Right lung (tissue), 2 donors: ENCODE measurements at regions not wholly inside any gene's neighbourhood (a gene's known extent, or its start where the extent isn't known, plus 50 kb on each side); places are given as distances from the start of the nearest gene placed in this dataset.
"Not testable (repeated sequence)": the region's sequence is repeated elsewhere in the genome, so short reads cannot be mapped to it uniquely, and the experiment has no call there.

Source experiments
- DNase-seq, 2 donors: peaks; one replicate each; pipeline ENCODE4 v3.0.0-alpha.2; 2013

GRCh38 chr21:31819692-31820091 is 53.1 kb upstream of the HUNK start:
- DNase-seq: not testable (repeated sequence)

GRCh38 chr21:31814356-31814755 is 58.5 kb upstream of the HUNK start:
- not testable (repeated sequence) for DNase-seq

DNA sequence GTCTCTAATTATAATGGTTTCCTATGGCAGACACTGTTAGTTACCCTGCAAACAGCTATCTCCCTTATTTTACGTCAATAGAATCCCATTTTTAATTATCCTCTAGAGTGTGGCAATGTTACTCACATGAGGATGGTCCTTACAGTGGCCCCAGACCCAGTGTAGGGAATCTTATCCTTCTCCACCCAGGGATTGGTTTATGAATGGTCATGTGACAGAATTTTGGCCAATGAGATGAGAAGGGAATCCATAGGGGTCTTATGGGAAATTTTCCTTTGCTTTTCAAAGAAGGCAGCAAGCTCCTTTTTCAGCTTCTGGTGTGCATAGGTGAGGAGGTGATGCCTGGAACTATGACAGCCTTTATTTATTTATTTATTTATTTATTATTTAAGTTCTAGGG is 59.0 kb upstream of the HUNK start:
- DNase-seq: no peak

DNA sequence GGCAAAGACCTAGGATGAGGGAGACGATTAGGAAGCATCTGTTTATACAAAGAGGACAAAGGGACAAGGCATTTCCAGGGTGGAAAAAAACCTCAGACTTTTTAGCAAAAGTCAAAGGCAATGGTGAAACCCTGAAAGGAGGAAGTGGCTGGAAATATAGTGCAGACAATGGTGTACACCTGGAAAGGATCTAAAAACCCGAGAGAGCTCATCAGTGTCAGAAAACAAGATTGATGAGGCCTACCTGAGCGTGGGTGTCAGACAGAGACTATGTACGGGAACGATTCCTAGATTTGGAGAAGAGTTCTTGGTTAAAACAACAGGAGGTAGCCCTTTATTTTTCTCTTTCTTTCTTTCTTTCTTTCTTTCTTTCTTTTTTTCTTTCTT is 68.8 kb upstream of the HUNK start:
- no peak for DNase-seq

DNA sequence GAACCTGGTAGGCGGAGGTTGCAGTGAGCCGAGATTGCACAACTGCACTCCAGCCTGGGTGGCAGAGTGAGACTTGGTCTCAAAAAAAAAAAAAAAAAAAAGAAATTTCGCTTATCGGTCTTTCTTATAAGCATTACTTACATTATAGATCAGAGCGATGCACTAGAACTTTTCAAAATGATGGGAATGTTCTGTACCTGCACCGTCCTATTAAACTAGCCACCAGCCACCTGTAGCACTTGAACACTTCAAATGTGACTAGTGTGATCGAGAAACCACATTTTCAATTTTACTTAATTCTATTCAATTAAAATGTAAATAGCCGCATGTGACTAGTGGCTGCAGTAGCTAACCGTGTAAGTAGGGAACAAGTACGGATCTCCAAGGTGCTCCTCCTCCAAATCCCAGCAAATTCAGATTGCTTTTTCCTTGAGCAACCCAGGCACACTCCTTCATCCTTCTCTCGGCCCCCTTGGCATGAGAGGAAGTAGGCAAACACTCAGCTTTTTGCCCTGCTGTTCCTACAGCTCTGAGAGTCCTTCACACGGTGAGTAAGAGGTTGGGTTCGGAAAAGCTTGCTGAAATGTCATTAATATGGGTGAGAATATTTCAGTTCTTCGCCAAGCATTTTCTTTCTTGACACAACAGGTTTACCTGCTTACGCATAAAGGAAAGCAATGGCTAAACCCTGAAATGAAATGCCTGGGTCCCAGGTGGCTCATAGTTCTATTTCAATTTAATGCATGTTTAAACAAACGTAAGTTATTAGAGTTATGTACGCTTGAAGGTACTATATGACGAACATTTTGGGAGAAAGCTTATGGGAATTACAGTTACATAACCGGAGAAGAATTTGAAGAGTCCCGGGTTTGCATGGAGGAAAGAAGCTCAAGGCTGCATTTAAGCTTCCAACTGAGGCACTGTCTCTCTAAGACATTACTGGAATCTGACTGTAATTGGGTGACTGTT is 69.5 kb upstream of the HUNK start:
- peak; percentile 61 to 62 for DNase-seq

DNA sequence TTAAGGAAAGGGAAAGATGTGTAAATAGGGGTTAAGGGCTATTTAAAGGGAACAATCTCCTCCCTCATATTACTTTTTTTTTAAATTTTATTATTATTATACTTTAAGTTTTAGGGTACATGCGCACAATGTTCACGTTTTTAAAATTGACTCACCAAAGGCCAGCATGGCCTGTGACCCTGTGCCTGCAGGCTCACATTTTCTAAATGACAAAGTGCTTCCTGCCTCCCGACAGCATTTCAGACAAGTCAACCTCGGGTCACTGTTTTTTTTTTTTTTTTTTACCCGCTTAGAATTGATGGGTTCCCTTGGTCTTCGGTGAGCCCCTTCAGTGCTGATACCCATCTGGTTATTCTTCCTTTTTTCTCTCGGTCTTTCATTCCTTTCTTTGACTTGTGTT is 70.4 kb upstream of the SCAF4 start:
- DNase-seq: no peak

DNA sequence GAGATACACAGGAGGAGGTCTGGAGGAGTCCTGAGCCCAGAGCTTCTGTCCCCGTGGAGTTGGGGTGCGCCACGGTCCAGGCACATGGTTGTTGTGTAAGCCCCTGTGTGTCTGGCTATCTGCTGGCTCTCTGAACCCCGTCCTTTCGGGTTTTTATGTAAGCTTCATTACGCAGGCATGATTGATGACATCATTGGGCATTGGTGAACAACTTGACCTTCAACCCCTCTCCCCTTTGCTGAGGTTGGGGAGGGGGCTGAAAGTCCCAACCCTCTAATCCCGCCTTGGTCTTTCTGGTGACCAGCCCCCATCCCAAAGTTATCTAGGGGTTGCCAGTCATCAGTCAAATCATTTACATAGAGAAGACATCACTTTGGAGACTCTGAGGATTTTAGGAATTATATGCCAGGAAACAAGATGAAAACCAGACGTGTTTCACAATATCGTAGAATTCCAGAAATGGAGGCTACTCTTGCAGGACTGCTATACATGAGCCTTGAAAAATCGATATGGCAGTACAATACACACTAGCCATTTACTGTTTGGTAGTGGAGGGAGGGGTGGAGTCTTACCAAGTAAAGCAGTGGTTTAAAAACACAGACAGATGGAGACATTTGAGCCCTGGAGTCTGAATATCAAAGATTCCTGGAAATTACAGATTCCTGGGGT is 69.8 kb upstream of the SCAF4 start:
- no peak for DNase-seq

DNA sequence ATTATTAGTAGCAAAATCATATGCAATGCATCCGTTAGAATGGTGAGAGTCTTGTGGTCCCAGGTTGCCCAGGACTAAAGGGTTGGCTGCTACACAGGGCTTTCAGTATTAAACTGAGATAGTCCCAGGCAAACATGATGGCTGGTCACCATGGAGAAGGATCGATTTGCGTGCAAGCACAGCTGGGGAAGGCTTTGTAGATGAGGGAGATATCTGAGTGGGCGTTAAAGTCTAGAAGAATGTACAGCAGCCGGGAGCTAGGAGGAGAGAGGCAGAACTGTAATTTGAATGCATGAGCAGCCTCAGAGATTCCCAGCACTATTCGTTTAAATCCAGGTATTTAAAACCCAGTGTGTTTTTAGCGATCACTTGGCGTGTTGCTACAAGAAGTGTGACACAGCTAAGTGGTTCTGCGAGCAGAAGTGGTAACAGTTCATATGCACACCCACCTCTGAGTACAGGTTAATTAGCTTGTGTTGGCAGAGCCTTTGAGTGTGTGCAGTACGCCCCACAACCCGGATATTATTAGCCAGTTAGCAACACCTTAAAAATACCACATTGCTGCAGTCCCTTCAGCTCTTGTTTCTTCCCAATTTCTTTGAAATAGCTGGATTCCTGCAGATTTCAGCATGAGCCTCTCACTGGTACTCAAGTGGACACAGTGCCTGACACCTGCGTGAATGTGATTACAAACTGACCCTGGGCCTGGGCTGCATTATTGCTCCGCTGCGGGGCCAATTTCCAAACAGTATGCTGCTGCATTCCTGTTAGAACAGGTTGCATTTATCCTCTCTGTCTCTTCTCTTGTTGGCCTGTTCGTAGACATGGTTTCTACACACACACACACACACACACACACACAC is 67.2 kb upstream of the SCAF4 start:
- DNase-seq: no peak

GRCh38 chr21:31795992-31796391 is 64.1 kb upstream of the SCAF4 start:
- DNase-seq: no peak

GRCh38 chr21:31790420-31790819 is 58.5 kb upstream of the SCAF4 start:
- DNase-seq: not testable (repeated sequence)

GRCh38 chr21:31788581-31788980 is 56.7 kb upstream of the SCAF4 start:
- no peak for DNase-seq

DNA sequence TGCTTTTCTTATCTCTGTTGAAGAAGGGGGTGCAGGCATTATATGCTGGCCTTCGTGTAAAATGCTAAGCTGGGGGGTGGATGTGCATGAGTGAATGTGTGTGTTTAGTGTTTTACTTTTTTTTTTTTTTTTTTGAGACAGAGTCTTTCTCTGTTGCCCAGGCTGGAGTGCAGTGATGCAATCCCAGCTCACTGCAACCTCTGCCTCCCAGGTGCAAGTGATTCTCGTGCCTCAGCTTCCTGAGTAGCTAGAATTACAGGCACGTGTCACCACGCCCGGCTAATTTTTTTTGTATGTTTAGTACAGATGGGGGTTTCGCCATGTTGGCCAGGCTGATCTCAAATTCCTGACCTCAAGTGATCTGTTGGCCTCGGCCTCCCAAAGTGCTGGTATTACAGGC is 55.8 kb upstream of the SCAF4 start:
- DNase-seq: not testable (repeated sequence)

DNA sequence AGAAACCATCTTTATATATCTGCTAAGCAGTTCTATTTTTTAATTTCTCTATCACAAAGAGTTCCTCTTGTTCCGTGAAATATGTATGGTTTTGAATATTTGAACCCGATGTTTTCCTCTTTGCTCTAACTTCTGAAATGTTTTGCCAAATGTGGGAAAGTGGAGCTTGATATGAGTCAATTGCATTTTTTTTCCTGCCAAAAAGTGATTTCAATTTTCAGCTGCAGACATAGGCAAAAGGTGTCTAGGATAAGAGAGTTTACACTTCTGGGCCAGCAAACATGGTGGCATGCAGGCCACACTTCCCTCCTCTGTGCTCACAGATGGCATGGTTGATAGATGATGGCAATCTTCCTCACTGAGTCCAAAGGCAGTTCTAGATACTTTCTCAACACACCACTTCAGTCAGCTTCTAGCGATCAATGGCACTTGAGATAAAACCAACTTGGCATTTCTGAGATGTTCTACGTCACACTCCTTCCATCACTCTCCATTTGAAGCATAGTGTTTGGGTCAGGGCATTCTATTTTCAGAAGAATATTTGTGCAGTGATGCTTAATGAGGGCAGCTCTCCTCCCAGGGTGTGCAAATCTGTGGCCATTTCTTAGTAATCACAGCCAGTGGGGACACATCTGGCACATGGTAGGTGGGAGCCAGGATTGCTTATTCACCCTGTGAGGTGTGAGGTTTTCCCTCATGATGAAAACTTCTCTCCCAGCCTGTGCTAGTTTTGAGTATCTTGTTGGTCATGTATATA is 54.4 kb upstream of the SCAF4 start:
- DNase-seq: no peak

DNA sequence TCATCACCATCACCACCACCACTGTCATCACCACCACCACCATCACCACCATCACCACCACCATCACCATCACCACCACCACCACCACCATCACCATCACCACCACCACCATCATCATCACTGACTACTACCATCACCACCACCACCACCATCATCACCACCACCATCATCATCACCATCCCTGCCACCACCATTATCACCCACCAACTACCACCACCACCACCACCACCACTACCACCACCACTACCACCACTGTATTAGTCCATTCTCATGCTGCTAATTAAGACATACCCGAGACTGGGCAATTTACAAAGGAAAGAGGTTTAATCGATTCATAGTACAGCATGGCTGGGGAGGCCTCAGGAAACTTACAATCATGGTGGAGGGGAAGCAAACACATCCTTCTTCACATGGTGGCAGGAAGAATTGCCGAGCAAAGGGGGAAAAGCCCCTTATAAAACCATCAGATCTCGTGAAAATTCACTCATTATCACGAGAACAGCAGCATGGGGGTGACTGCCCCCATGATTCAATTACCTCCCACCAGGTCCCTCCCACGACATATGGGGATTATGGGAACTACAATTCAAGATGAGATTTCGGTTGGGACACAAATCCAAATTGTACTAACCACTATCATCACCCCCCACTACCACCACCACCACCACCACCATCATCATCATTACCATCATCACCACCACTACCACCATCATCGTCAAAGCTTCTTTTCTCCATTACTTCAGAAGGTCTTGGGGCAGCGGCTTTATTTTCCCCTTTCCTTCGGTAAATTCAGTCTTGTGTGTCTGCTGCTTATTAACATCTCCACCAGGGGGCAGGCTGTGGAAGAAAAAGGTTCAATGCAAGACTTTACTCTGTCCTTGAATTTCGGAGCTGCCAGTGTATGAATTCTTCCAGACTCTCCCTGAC is 53.6 kb upstream of the SCAF4 start:
- DNase-seq: peak; percentile 61 to 77

- peak; percentile 52 for DNase-seq
Observed at GRCh38 chr21:31781737-31782136, 49.8 kb upstream of the SCAF4 start.
